IgD-negative memory B cell (primary cell): ENCODE measurements at regions not wholly inside any gene's neighbourhood (a gene's known extent, or its start where the extent isn't known, plus 50 kb on each side); places are given as distances from the start of the nearest gene placed in this dataset.

Experiments used
- H3K27ac Mint-ChIP-seq, 3 donors: one replicate each; pipeline ENCODE4 v1.8.0; 2020 to 2022; ENCODE audit warnings: mild to moderate bottlenecking in 3 of 3, mixed read lengths in 3 of 3, moderate library complexity in 1 of 3
- H3K27me3 Mint-ChIP-seq: one replicate; pipeline ENCODE4 v1.8.0; 2021; ENCODE audit warnings: mixed read lengths
- H3K36me3 Mint-ChIP-seq: one replicate; pipeline ENCODE4 v1.8.0; 2020; ENCODE audit warnings: mild to moderate bottlenecking, mixed read lengths
- H3K4me1 Mint-ChIP-seq, 3 donors: one replicate each; pipeline ENCODE4 v1.8.0; 2020 to 2022; ENCODE audit warnings: mixed read lengths in 3 of 3, mild to moderate bottlenecking in 1 of 3
- H3K4me3 Mint-ChIP-seq, 4 donors: one replicate each; pipeline ENCODE4 v1.8.0; 2020 to 2022; ENCODE audit warnings: mild to moderate bottlenecking in 4 of 4, mixed read lengths in 4 of 4, moderate library complexity in 3 of 4
- H3K9me3 Mint-ChIP-seq, 3 donors: one replicate each; pipeline ENCODE4 v1.8.0; 2020 to 2021; ENCODE audit warnings: mixed read lengths in 3 of 3, mild to moderate bottlenecking in 1 of 3

- no peaks in the 10 kb centered on the region for H3K4me1 Mint-ChIP-seq
- no peak overlapping the region for H3K4me3 Mint-ChIP-seq
- H3K27me3 Mint-ChIP-seq, result no peaks in the 10 kb centered on the region
- no peak overlapping the region for H3K27ac Mint-ChIP-seq
- H3K36me3 Mint-ChIP-seq, result no peaks in the 10 kb centered on the region
- peaks cover 0 to 5% (median 2%) of the 10 kb centered on the region in 3 donors for H3K9me3 Mint-ChIP-seq
Measured at GRCh38 chr4:35399912-35400311, 844.4 kb downstream of the ARAP2 start.

DNA sequence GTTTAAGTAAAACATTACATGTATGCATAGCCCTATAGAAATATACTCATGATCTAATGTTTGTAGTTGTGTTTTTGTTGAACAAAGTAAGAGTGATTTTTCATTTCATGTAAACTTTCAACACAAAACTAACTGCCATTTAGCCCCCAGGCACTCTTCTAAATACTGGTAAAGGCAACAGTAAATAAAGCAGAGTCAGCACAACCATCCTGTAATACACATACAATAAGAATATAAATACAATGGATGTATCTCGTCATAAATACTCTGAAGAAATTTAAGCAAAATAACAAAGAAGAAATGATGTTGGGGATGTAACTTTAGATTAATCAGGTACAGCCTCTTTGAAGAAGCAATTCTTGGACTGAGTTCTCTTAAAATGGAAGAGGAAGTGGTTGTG is 821.2 kb downstream of the ARAP2 start:
- Mint-ChIP-seq H3K4me1 (no peaks in the 10 kb centered on the region), H3K36me3 (no peaks in the 10 kb centered on the region), H3K27ac (no peak overlapping the region), H3K27me3 (no peaks in the 10 kb centered on the region), H3K4me3 (no peak overlapping the region), H3K9me3 (no peaks in the 10 kb centered on the region)

DNA sequence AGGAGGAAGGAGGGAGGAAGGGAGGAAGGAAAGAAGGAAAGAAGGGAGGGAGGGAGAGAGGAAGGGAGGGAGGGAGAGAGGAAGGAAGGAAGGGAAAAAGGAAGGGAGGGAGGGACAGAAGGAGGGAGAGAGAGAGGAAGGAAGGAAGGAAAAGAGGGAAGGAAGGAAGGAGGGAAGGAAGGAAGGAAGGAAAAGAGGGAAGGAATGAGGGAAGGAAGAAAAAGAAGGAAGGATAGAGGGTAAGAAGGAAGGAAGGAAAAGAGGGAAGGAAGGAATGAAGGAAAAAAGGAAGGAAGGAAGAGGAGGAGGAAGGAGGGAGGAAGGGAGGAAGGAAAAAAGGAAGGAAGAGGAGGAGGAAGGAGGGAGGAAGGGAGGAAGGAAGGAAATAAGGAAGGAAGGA is 796.8 kb downstream of the ARAP2 start:
- peaks cover 3 to 17% (median 6%) of the 10 kb centered on the region in 3 donors for H3K9me3 Mint-ChIP-seq
- H3K36me3 Mint-ChIP-seq, result no peaks in the 10 kb centered on the region
- H3K4me1 Mint-ChIP-seq, result no peaks in the 10 kb centered on the region
- H3K27ac Mint-ChIP-seq, result no peak overlapping the region
- H3K4me3 Mint-ChIP-seq, result no peak overlapping the region
- H3K27me3 Mint-ChIP-seq, result no peaks in the 10 kb centered on the region

- Mint-ChIP-seq H3K36me3 (no peaks in the 10 kb centered on the region), H3K4me1 (no peaks in the 10 kb centered on the region), H3K9me3 (peaks cover 1 to 11% (median 2%) of the 10 kb centered on the region in 3 donors), H3K27me3 (no peaks in the 10 kb centered on the region), H3K4me3 (no peak overlapping the region), H3K27ac (no peak overlapping the region)
Measured at GRCh38 chr4:35459045-35459444, 785.3 kb downstream of the ARAP2 start.

- H3K36me3 Mint-ChIP-seq, result no peaks in the 10 kb centered on the region
- no peak overlapping the region for H3K4me3 Mint-ChIP-seq
- H3K27me3 Mint-ChIP-seq, result no peaks in the 10 kb centered on the region
- no peak overlapping the region for H3K27ac Mint-ChIP-seq
- no peaks in the 10 kb centered on the region for H3K4me1 Mint-ChIP-seq
- H3K9me3 Mint-ChIP-seq, result peaks cover 0 to 10% (median 1%) of the 10 kb centered on the region in 3 donors
Measured at GRCh38 chr4:35461931-35462659, 782.2 kb downstream of the ARAP2 start.

DNA sequence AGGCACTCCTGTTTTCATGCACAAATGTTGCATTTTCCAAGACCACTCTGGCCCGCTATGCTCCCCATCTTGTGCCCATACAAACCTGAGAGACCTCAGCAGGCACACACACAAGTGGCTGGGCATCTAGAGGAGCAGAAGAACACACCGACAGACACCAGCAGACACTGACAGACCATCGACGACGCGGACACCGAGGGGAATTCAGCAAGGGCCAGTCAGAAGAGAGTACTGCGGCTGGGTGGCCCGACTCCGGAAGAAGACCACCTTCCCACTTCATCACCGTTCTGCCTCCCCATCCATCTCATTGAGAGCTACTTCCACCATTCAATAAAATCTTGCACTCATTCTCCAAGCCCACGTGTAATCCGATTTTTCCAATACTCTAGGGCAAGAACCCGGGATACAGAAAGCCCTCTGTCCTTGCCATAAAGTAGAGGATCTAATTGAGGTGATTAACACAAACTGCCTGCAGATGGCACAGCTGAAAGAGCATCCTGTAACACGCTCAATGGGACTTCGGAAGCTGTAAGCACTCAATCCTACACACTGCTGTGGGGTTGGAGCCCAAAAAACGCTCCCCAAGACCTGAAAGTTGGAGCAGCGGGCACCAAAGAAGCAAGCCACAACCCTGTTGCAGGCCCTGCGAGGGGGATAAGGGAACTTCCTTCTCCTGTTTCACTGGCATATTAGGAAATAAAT is 780.9 kb downstream of the ARAP2 start:
- Mint-ChIP-seq H3K4me1 (no peaks in the 10 kb centered on the region), H3K27ac (no peak overlapping the region), H3K4me3 (no peak overlapping the region), H3K27me3 (no peaks in the 10 kb centered on the region), H3K36me3 (no peaks in the 10 kb centered on the region), H3K9me3 (peaks cover 0 to 6% (median 1%) of the 10 kb centered on the region in 3 donors)

GRCh38 chr4:35464964-35465528 is 779.3 kb downstream of the ARAP2 start:
- H3K4me1 Mint-ChIP-seq, result no peaks in the 10 kb centered on the region
- H3K27ac Mint-ChIP-seq, result no peak overlapping the region
- H3K9me3 Mint-ChIP-seq, result peaks cover 0 to 6% (median 1%) of the 10 kb centered on the region in 3 donors
- H3K36me3 Mint-ChIP-seq, result no peaks in the 10 kb centered on the region
- no peak overlapping the region for H3K4me3 Mint-ChIP-seq
- no peaks in the 10 kb centered on the region for H3K27me3 Mint-ChIP-seq

GRCh38 chr4:35491093-35491492 is 753.2 kb downstream of the ARAP2 start:
- Mint-ChIP-seq H3K27ac (no peak overlapping the region), H3K9me3 (peaks cover 1 to 5% (median 2%) of the 10 kb centered on the region in 3 donors), H3K27me3 (no peaks in the 10 kb centered on the region), H3K4me1 (no peaks in the 10 kb centered on the region), H3K4me3 (no peak overlapping the region), H3K36me3 (no peaks in the 10 kb centered on the region)

DNA sequence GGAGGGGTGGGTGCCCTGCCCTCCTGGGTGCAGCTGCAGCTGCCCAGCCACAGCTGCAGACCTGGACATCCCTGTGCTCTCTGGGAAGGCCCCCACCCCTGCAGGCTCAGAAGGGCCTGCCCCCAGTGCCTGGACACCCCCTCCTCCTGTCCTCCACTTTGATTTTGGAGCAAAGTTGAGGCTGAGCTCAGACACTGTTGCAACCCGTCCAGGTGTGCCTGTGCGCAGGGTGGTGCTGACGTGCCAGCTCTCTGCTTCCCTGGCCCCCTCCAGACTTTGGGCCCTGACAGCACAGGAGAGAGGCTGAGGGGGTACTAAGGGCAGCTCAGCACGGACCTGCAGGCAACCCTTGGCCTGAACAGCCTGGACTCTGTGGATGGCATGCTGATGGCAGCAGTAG is 750.3 kb downstream of the ARAP2 start:
- no peak overlapping the region for H3K27ac Mint-ChIP-seq
- H3K9me3 Mint-ChIP-seq, result peaks cover 0 to 5% (median 0%) of the 10 kb centered on the region in 3 donors
- no peaks in the 10 kb centered on the region for H3K36me3 Mint-ChIP-seq
- H3K4me1 Mint-ChIP-seq, result peaks cover 0 to 2% (median 0%) of the 10 kb centered on the region in 3 donors
- H3K4me3 Mint-ChIP-seq, result peak overlapping the region in 1 of 4 donors; percentile 21
- H3K27me3 Mint-ChIP-seq, result no peaks in the 10 kb centered on the region

DNA sequence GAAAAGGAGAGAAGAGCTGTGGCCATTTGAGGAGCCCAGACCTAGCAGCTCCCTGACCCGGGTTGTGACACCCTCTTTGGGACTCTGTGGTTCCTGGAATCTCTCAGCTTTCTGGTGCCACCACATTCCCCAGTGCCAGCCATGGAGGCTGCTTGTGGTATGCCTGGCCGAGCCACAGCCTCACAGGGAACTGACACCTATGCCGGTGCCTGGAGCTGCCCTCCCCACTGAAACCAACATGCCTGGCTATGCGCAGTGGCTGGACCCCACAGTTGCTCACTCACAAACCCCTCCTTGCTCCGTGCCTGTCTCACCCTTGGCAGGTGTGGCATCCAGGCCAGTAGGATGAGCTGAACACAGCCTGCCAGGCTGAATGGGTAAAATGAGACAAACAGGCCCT is 749.4 kb downstream of the ARAP2 start:
- no peaks in the 10 kb centered on the region for H3K36me3 Mint-ChIP-seq
- no peak overlapping the region for H3K4me3 Mint-ChIP-seq
- no peaks in the 10 kb centered on the region for H3K9me3 Mint-ChIP-seq
- H3K4me1 Mint-ChIP-seq, result peaks cover 0 to 2% (median 0%) of the 10 kb centered on the region in 3 donors
- H3K27ac Mint-ChIP-seq, result no peak overlapping the region
- no peaks in the 10 kb centered on the region for H3K27me3 Mint-ChIP-seq

- no peak overlapping the region for H3K4me3 Mint-ChIP-seq
- H3K4me1 Mint-ChIP-seq, result peaks cover 0 to 2% (median 0%) of the 10 kb centered on the region in 3 donors
- H3K27ac Mint-ChIP-seq, result no peak overlapping the region
- H3K27me3 Mint-ChIP-seq, result no peaks in the 10 kb centered on the region
- peaks cover 0 to 3% (median 1%) of the 10 kb centered on the region in 3 donors for H3K9me3 Mint-ChIP-seq
- no peaks in the 10 kb centered on the region for H3K36me3 Mint-ChIP-seq
Measured at GRCh38 chr4:35500812-35501211, 743.5 kb downstream of the ARAP2 start.

GRCh38 chr4:35503435-35503834 is 740.9 kb downstream of the ARAP2 start:
- no peaks in the 10 kb centered on the region for H3K4me1 Mint-ChIP-seq
- H3K4me3 Mint-ChIP-seq, result no peak overlapping the region
- no peaks in the 10 kb centered on the region for H3K36me3 Mint-ChIP-seq
- H3K9me3 Mint-ChIP-seq, result peaks cover 1 to 3% (median 2%) of the 10 kb centered on the region in 3 donors
- no peaks in the 10 kb centered on the region for H3K27me3 Mint-ChIP-seq
- H3K27ac Mint-ChIP-seq, result no peak overlapping the region

GRCh38 chr4:35506161-35506560 is 738.2 kb downstream of the ARAP2 start:
- no peaks in the 10 kb centered on the region for H3K27me3 Mint-ChIP-seq

DNA sequence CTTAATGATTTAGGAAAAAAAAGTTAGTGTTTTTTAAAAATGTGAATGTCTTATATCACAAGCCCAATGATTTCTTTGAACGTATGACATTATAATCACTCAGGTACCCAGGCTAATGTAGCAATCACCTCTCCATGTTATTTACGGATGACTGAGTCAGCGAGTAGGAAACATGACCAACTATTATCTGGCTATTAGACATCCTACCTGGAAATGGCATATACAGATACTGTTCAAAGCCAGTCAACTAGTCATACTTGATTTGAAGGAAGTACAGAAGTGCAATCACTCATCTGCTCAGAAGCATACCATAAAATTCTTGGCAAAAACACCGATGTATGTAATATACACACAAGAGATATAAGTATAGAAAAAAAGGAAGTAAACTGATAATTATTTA is 732.5 kb downstream of the ARAP2 start:
- Mint-ChIP-seq H3K36me3 (no peaks in the 10 kb centered on the region), H3K27me3 (no peaks in the 10 kb centered on the region), H3K9me3 (peaks cover 0 to 1% (median 0%) of the 10 kb centered on the region in 3 donors), H3K27ac (no peak overlapping the region), H3K4me1 (no peaks in the 10 kb centered on the region), H3K4me3 (no peak overlapping the region)

More at GRCh38 chr4:35506161-35506560, 738.2 kb downstream of the ARAP2 start:
- no peak overlapping the region for H3K4me3 Mint-ChIP-seq
- H3K27ac Mint-ChIP-seq, result no peak overlapping the region
- no peaks in the 10 kb centered on the region for H3K36me3 Mint-ChIP-seq
- H3K9me3 Mint-ChIP-seq, result peaks cover 1 to 3% (median 2%) of the 10 kb centered on the region in 3 donors
- H3K4me1 Mint-ChIP-seq, result no peaks in the 10 kb centered on the region

DNA sequence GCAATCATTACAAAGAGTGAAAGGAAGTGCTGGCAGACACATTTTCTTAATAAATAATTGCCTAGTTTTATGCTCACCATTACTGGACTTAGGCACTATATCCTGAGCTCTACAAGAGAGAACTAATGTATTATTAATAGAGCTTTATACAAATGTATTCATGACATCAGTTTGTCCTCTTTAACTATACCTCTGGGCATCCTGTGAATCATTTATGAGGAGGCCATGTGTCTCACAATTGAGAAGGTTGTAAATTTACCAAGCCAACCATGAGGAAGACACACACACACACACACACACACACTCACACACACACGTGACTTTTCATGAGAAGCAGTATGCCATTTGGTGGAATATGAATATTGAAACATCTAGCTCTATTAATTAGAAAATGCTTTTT is 728.2 kb downstream of the ARAP2 start:
- no peaks in the 10 kb centered on the region for H3K4me1 Mint-ChIP-seq
- H3K36me3 Mint-ChIP-seq, result no peaks in the 10 kb centered on the region
- H3K4me3 Mint-ChIP-seq, result no peak overlapping the region
- H3K27me3 Mint-ChIP-seq, result no peaks in the 10 kb centered on the region
- no peak overlapping the region for H3K27ac Mint-ChIP-seq
- H3K9me3 Mint-ChIP-seq, result peaks cover 0 to 1% (median 0%) of the 10 kb centered on the region in 3 donors
